ENCODE measurements at regions not wholly inside any gene's neighbourhood (a gene's known extent, or its start where the extent isn't known, plus 50 kb on each side); places are given as distances from the start of the nearest gene placed in this dataset.

- no peak for TF ChIP-seq CTCF (IDR thresholded peaks at IDR 0.05)
- intact Hi-C loops (cut with DNase I, micrococcal nuclease), result no loop called here
- Histone ChIP-seq H3K4me3 (ENCODE audit: low read length) (no peak overlapping the region), H3K27ac (ENCODE audit: low read depth in 1 of 2, low read length in 2 of 2) (no peak overlapping the region), H3K9me3 (ENCODE audit: control insufficient read depth in 1 of 2, insufficient read depth in 1 of 2, low read length in 2 of 2) (peaks cover 0 to 5% of the 10 kb centered on the region in 2 experiments), H3K27me3 (ENCODE audit: control insufficient read depth in 1 of 2, insufficient read depth in 2 of 2, low read length in 2 of 2) (no peaks in the 10 kb centered on the region), H3K36me3 (ENCODE audit: insufficient read depth, low read length) (no peaks in the 10 kb centered on the region), H3K4me1 (ENCODE audit: insufficient read depth, low read length) (peaks cover 9% of the 10 kb centered on the region)
- Mint-ChIP-seq H3K9me3 (no peaks in the 10 kb centered on the region), H3K27ac (no peak overlapping the region), H3K36me3 (ENCODE audit: low read depth) (no peaks in the 10 kb centered on the region), H3K4me3 (no peak overlapping the region), H3K27me3 (no peaks in the 10 kb centered on the region), H3K4me1 (ENCODE audit: low read depth) (peaks cover 11% of the 10 kb centered on the region)
- CTCF ChIA-PET, result no interaction called here
- DNase-seq, result no peak
- POLR2A ChIA-PET, result interaction anchor here (0.7 kb wide), 1 partner anchor 112 kb away, joined by 4 read pairs; no protein-coding TSS in a partner anchor
- no peak for ATAC-seq (ENCODE audit: poor library complexity)
These were observed 1252.6 kb downstream of the TMEM121 start for GRCh38 chr14:106778986-106779385.

- peaks cover 16% of the 10 kb centered on the region for H3K4me1 Mint-ChIP-seq (ENCODE audit: low read depth)
- H3K27ac ChIP-seq (ENCODE audit: low read depth in 1 of 2, low read length in 2 of 2), result no peak overlapping the region
- H3K4me3 Mint-ChIP-seq, result no peak overlapping the region
- TF ChIP-seq CTCF (IDR thresholded peaks at IDR 0.05), result no peak
- H3K36me3 ChIP-seq (ENCODE audit: insufficient read depth, low read length), result no peaks in the 10 kb centered on the region
- no peaks in the 10 kb centered on the region for H3K36me3 Mint-ChIP-seq (ENCODE audit: low read depth)
- H3K27me3 ChIP-seq (ENCODE audit: control insufficient read depth in 1 of 2, insufficient read depth in 2 of 2, low read length in 2 of 2), result no peaks in the 10 kb centered on the region
- peaks cover 10% of the 10 kb centered on the region for H3K27me3 Mint-ChIP-seq
- intact Hi-C loops (cut with DNase I, micrococcal nuclease), result no loop called here
- peaks cover 9% of the 10 kb centered on the region for H3K4me1 ChIP-seq (ENCODE audit: insufficient read depth, low read length)
- DNase-seq (no peak), ATAC-seq (ENCODE audit: poor library complexity) (no peak)
- H3K9me3 ChIP-seq (ENCODE audit: control insufficient read depth in 1 of 2, insufficient read depth in 1 of 2, low read length in 2 of 2), result no peaks in the 10 kb centered on the region
- H3K27ac Mint-ChIP-seq, result no peak overlapping the region
- H3K4me3 ChIP-seq (ENCODE audit: low read length), result no peak overlapping the region
- CTCF ChIA-PET, result interaction anchor here (1.7 kb wide), 1 partner anchor 44 kb away, joined by 5 read pairs; no protein-coding TSS in a partner anchor
- POLR2A ChIA-PET, result no interaction called here
- no peaks in the 10 kb centered on the region for H3K9me3 Mint-ChIP-seq
These were observed 1260.3 kb downstream of the TMEM121 start for GRCh38 chr14:106786697-106787096.

- no peak for TF ChIP-seq CTCF (IDR thresholded peaks at IDR 0.05)
- no peak overlapping the region for H3K27ac ChIP-seq (ENCODE audit: low read depth in 1 of 2, low read length in 2 of 2)
- no peaks in the 10 kb centered on the region for H3K27me3 ChIP-seq (ENCODE audit: control insufficient read depth in 1 of 2, insufficient read depth in 2 of 2, low read length in 2 of 2)
- ChIA-PET CTCF (interaction anchor here (1.3 to 1.7 kb wide), 2 partner anchors 11 to 43 kb away, joined by 4 to 5 read pairs; no protein-coding TSS in a partner anchor), POLR2A (no interaction called here)
- ATAC-seq (ENCODE audit: poor library complexity), result no peak
- DNase-seq, result no peak
- Mint-ChIP-seq H3K4me3 (no peak overlapping the region), H3K36me3 (ENCODE audit: low read depth) (no peaks in the 10 kb centered on the region), H3K27ac (no peak overlapping the region), H3K9me3 (no peaks in the 10 kb centered on the region), H3K27me3 (peaks cover 10% of the 10 kb centered on the region), H3K4me1 (ENCODE audit: low read depth) (peaks cover 16% of the 10 kb centered on the region)
- no peaks in the 10 kb centered on the region for H3K9me3 ChIP-seq (ENCODE audit: control insufficient read depth in 1 of 2, insufficient read depth in 1 of 2, low read length in 2 of 2)
- H3K36me3 ChIP-seq (ENCODE audit: insufficient read depth, low read length), result no peaks in the 10 kb centered on the region
- no peak overlapping the region for H3K4me3 ChIP-seq (ENCODE audit: low read length)
- intact Hi-C loops (cut with DNase I, micrococcal nuclease), result no loop called here
- peaks cover 9% of the 10 kb centered on the region for H3K4me1 ChIP-seq (ENCODE audit: insufficient read depth, low read length)
These were observed 1261.2 kb downstream of the TMEM121 start for GRCh38 chr14:106787626-106788025.

All from CD4-positive, alpha-beta T cell (primary cell).